Liver (tissue), 2 donors: ENCODE measurements at regions not wholly inside any gene's neighbourhood (a gene's known extent, or its start where the extent isn't known, plus 50 kb on each side); places are given as distances from the start of the nearest gene placed in this dataset.

Experiments used
- TF ChIP-seq, protein P1 (sequence below): fragments of 150-350 bp; IDR thresholded peaks from 2 replicates; pipeline ENCODE4 v1.5.1; 2017; ENCODE audit warnings: improper control_type of control experiment, low read depth, low read length; ENCODE audit not compliant: missing input control
- TF ChIP-seq, protein P2 (sequence below): IDR thresholded peaks from 2 replicates; pipeline ENCODE4 v1.6.1; 2016; ENCODE audit warnings: antibody characterized with exemption, mild to moderate bottlenecking
- donor health status: healthy.

DNA sequence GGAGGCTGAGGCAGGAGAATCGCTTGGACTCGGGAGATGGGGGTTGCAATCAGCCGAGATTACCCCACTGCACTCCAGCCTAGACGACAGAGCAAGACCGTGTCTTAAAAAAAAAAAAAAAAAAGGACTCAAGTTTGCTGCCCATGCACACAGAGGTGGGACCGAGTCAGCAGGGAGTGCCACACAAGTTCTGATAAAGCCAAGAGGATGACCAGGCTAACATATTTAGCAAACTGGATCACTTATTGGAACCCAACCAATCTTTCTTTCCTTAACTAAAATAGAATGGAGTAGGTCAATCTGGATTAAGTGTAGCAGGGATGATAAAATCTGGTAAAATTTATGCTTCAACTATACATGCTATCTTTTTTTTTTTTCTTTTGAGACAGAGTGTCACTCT lies 190.4 kb upstream of the FOXN3 start:
- TF ChIP-seq, protein P1, sequence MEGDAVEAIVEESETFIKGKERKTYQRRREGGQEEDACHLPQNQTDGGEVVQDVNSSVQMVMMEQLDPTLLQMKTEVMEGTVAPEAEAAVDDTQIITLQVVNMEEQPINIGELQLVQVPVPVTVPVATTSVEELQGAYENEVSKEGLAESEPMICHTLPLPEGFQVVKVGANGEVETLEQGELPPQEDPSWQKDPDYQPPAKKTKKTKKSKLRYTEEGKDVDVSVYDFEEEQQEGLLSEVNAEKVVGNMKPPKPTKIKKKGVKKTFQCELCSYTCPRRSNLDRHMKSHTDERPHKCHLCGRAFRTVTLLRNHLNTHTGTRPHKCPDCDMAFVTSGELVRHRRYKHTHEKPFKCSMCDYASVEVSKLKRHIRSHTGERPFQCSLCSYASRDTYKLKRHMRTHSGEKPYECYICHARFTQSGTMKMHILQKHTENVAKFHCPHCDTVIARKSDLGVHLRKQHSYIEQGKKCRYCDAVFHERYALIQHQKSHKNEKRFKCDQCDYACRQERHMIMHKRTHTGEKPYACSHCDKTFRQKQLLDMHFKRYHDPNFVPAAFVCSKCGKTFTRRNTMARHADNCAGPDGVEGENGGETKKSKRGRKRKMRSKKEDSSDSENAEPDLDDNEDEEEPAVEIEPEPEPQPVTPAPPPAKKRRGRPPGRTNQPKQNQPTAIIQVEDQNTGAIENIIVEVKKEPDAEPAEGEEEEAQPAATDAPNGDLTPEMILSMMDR = no peak
- TF ChIP-seq, protein P2, sequence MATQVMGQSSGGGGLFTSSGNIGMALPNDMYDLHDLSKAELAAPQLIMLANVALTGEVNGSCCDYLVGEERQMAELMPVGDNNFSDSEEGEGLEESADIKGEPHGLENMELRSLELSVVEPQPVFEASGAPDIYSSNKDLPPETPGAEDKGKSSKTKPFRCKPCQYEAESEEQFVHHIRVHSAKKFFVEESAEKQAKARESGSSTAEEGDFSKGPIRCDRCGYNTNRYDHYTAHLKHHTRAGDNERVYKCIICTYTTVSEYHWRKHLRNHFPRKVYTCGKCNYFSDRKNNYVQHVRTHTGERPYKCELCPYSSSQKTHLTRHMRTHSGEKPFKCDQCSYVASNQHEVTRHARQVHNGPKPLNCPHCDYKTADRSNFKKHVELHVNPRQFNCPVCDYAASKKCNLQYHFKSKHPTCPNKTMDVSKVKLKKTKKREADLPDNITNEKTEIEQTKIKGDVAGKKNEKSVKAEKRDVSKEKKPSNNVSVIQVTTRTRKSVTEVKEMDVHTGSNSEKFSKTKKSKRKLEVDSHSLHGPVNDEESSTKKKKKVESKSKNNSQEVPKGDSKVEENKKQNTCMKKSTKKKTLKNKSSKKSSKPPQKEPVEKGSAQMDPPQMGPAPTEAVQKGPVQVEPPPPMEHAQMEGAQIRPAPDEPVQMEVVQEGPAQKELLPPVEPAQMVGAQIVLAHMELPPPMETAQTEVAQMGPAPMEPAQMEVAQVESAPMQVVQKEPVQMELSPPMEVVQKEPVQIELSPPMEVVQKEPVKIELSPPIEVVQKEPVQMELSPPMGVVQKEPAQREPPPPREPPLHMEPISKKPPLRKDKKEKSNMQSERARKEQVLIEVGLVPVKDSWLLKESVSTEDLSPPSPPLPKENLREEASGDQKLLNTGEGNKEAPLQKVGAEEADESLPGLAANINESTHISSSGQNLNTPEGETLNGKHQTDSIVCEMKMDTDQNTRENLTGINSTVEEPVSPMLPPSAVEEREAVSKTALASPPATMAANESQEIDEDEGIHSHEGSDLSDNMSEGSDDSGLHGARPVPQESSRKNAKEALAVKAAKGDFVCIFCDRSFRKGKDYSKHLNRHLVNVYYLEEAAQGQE = no peak
